ENCODE measurements at regions not wholly inside any gene's neighbourhood (a gene's known extent, or its start where the extent isn't known, plus 50 kb on each side); places are given as distances from the start of the nearest gene placed in this dataset.
A peak's percentile ranks its signal among the peaks of the same experiment; 100 is the strongest.

- Histone ChIP-seq H3K27me3 (ENCODE audit: control insufficient read depth, insufficient read depth, low read length, poor library complexity, severe bottlenecking) (peaks cover 54% of the 10 kb centered on the region), H3K36me3 (ENCODE audit: control insufficient read depth, insufficient read depth, low read length) (no peaks in the 10 kb centered on the region), H3K4me3 (ENCODE audit: low read length) (no peak overlapping the region), H3K9ac (ENCODE audit: extremely low read depth, low read length, poor library complexity, severe bottlenecking) (no peak overlapping the region), H3K27ac (ENCODE audit: low read depth, low read length) (no peak overlapping the region), H3K4me1 (ENCODE audit: control insufficient read depth, insufficient read depth, low read length) (no peaks in the 10 kb centered on the region), H3K9me3 (ENCODE audit: control insufficient read depth, low read length) (no peaks in the 10 kb centered on the region)
- Mint-ChIP-seq H3K36me3 (ENCODE audit: low read depth) (no peaks in the 10 kb centered on the region), H3K4me1 (peaks cover 13% of the 10 kb centered on the region), H3K27me3 (ENCODE audit: insufficient read depth) (peaks cover 63% of the 10 kb centered on the region), H3K9me3 (no peaks in the 10 kb centered on the region), H3K4me3 (no peak overlapping the region), H3K27ac (no peak overlapping the region)
- 80% methylated on average over 3 to 7 of the region's 7 CpGs for WGBS, 2 experiments (ENCODE audit: insufficient coverage in 1 of 2, insufficient read length in 1 of 2)
- no peak for TF ChIP-seq CTCF (conservative IDR thresholded peaks at IDR 0.05)
- no peak for DNase-seq
Observed at GRCh38 chr5:72649449-72649848, 142.2 kb upstream of the ZNF366 start.

DNA sequence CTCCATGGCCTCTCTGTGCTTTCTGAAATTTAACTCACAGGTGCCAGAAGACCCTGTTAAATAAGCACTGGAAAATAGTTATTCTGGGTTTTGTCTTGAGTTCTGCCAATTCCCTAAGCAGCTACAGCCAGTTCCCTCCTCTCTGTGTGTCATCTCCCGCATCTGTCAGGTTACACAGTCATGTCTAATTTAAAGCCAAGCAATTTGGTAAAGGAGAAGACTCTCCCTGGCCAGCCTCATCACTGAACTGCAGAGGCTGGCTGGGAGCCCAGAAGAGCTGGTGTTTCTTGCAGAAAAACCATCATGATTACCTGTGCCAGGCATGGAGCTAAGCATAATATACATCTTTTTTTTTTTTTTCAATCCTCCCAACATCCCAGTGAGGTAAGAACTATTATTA is 141.3 kb upstream of the ZNF366 start:
- peaks cover 52% of the 10 kb centered on the region for H3K27me3 ChIP-seq (ENCODE audit: control insufficient read depth, insufficient read depth, low read length, poor library complexity, severe bottlenecking)
- no peak for TF ChIP-seq CTCF (conservative IDR thresholded peaks at IDR 0.05)
- H3K36me3 ChIP-seq (ENCODE audit: control insufficient read depth, insufficient read depth, low read length): no peaks in the 10 kb centered on the region
- Mint-ChIP-seq H3K27ac (no peak overlapping the region), H3K36me3 (ENCODE audit: low read depth) (no peaks in the 10 kb centered on the region), H3K9me3 (no peaks in the 10 kb centered on the region), H3K4me1 (peaks cover 13% of the 10 kb centered on the region), H3K27me3 (ENCODE audit: insufficient read depth) (peaks cover 53% of the 10 kb centered on the region), H3K4me3 (no peak overlapping the region)
- H3K4me3 ChIP-seq (ENCODE audit: low read length): no peak overlapping the region
- no peaks in the 10 kb centered on the region for H3K4me1 ChIP-seq (ENCODE audit: control insufficient read depth, insufficient read depth, low read length)
- no peak for DNase-seq
- H3K9ac ChIP-seq (ENCODE audit: extremely low read depth, low read length, poor library complexity, severe bottlenecking): no peak overlapping the region
- H3K9me3 ChIP-seq (ENCODE audit: control insufficient read depth, low read length): no peaks in the 10 kb centered on the region
- WGBS, 2 experiments (ENCODE audit: insufficient coverage in 1 of 2, insufficient read length in 1 of 2): 80 to 96% methylated on average over 1 of the region's 1 CpG
- no peak overlapping the region for H3K27ac ChIP-seq (ENCODE audit: low read depth, low read length)

- Mint-ChIP-seq H3K36me3 (ENCODE audit: low read depth) (no peaks in the 10 kb centered on the region), H3K9me3 (no peaks in the 10 kb centered on the region), H3K4me1 (peaks cover 13% of the 10 kb centered on the region), H3K27ac (no peak overlapping the region), H3K4me3 (no peak overlapping the region), H3K27me3 (ENCODE audit: insufficient read depth) (peaks cover 47% of the 10 kb centered on the region)
- H3K27ac ChIP-seq (ENCODE audit: low read depth, low read length): peak overlapping the region; percentile 7
- 17 to 79% methylated on average over 2 of the region's 2 CpGs for WGBS, 2 experiments (ENCODE audit: insufficient coverage in 1 of 2, insufficient read length in 1 of 2)
- no peaks in the 10 kb centered on the region for H3K9me3 ChIP-seq (ENCODE audit: control insufficient read depth, low read length)
- TF ChIP-seq CTCF (conservative IDR thresholded peaks at IDR 0.05): no peak
- H3K9ac ChIP-seq (ENCODE audit: extremely low read depth, low read length, poor library complexity, severe bottlenecking): no peak overlapping the region
- H3K36me3 ChIP-seq (ENCODE audit: control insufficient read depth, insufficient read depth, low read length): no peaks in the 10 kb centered on the region
- no peak for DNase-seq
- H3K4me3 ChIP-seq (ENCODE audit: low read length): no peak overlapping the region
- H3K27me3 ChIP-seq (ENCODE audit: control insufficient read depth, insufficient read depth, low read length, poor library complexity, severe bottlenecking): peaks cover 45% of the 10 kb centered on the region
- H3K4me1 ChIP-seq (ENCODE audit: control insufficient read depth, insufficient read depth, low read length): no peaks in the 10 kb centered on the region
Observed at GRCh38 chr5:72647806-72648205, 140.6 kb upstream of the ZNF366 start.
